Vagina (tissue), 2 donors: ENCODE measurements at regions not wholly inside any gene's neighbourhood (a gene's known extent, or its start where the extent isn't known, plus 50 kb on each side); places are given as distances from the start of the nearest gene placed in this dataset.
"Not testable (repeated sequence)": the region's sequence is repeated elsewhere in the genome, so short reads cannot be mapped to it uniquely, and the experiment has no call there.

Experiments
- CTCF ChIP-seq, 3 experiments: fragments of 450-650 bp in 2 of 3; fragments of 200-600 bp in 1 of 3; sonication (generic) in 1 of 3; IDR thresholded peaks; one replicate each; pipeline ENCODE4 v1.5.1; 2017 to 2019; ENCODE audit warnings: antibody characterized with exemption in 3 of 3, mild to moderate bottlenecking in 2 of 3, moderate library complexity in 2 of 3
- POLR2AphosphoS5 ChIP-seq, 2 donors: sonication (generic); formaldehyde crosslinking; IDR thresholded peaks; one replicate each; pipeline ENCODE4 v1.9.0; 2017; ENCODE audit warnings: antibody characterized with exemption in 2 of 2, mild to moderate bottlenecking in 2 of 2, low read depth in 1 of 2; ENCODE audit not compliant: insufficient read depth in 1 of 2

DNA sequence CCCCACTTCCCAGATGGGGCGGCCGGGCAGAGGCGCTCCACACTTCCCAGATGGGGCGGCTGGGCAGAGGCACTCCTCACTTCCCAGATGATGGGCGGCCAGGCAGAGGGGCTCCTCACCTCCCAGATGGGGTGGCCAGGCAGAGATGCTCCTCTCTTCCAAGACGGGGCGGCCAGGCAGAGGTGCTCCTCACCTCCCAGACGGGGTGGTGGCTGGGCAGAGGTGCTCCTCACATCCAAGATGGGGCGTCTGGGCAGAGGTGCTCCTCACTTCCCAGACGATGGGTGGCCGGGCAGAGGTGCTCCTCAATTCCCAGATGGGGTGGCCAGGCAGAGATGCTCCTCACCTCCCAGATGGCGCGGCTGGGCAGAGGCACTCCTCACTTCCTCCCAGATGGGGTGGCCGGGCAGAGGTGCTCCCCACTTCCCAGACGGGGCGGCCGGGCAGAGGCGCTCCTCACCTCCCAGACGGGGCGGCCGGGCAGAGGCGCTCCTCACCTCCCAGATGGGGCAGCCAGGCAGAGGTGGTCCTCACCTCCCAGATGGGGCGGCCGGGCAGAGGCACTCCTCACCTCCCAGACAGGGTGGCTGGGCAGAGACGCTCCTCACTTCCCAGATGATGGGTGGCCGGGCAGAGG lies 275.2 kb downstream of the LIPI start:
- TF ChIP-seq CTCF (IDR thresholded peaks at IDR 0.05); POLR2AphosphoS5 (IDR thresholded peaks at IDR 0.05; ENCODE audit: insufficient read depth in 1 of 2, low read depth in 1 of 2): not testable (repeated sequence)
